ENCODE measurements at regions not wholly inside any gene's neighbourhood (a gene's known extent, or its start where the extent isn't known, plus 50 kb on each side); places are given as distances from the start of the nearest gene placed in this dataset.
"Not testable (repeated sequence)": the region's sequence is repeated elsewhere in the genome, so short reads cannot be mapped to it uniquely, and the experiment has no call there.

- H3K27me3 ChIP-seq (ENCODE audit: insufficient read depth, low read length) = no peaks in the 10 kb centered on the region
- H3K4me1 ChIP-seq (ENCODE audit: control insufficient read depth in 1 of 2, insufficient read depth in 2 of 2, low read length in 2 of 2) = no peaks in the 10 kb centered on the region
- no peak overlapping the region for H2AFZ ChIP-seq (ENCODE audit: insufficient read depth, low read length, poor library complexity)
- no peak overlapping the region for H4K91ac ChIP-seq (ENCODE audit: low read depth, low read length)
- no peak overlapping the region for H3K18ac ChIP-seq (ENCODE audit: low read length)
- H3K4me3 ChIP-seq (ENCODE audit: low read depth, low read length) = no peak overlapping the region
- peaks cover 1% of the 10 kb centered on the region for H3K9me3 ChIP-seq (ENCODE audit: insufficient read depth, low read depth, low read length)
- no peak overlapping the region for H2BK12ac ChIP-seq (ENCODE audit: low read length)
- no peaks in the 10 kb centered on the region for H3K36me3 ChIP-seq (ENCODE audit: control insufficient read depth in 1 of 2, insufficient read depth in 2 of 2, low read length in 2 of 2)
- H2AK5ac ChIP-seq (ENCODE audit: low read length) = no peak overlapping the region
- no peaks in the 10 kb centered on the region for H3K79me1 ChIP-seq (ENCODE audit: low read length)
- no CpG with 5 or more reads among the region's 1 CpG for WGBS (ENCODE audit: extremely low coverage, insufficient coverage, insufficient read length)
- no peak overlapping the region for H4K12ac ChIP-seq (ENCODE audit: low read depth, low read length)
- H3K79me2 ChIP-seq (ENCODE audit: control insufficient read depth, insufficient read depth, low read length, poor library complexity) = no peaks in the 10 kb centered on the region
- no peak overlapping the region for H2BK120ac ChIP-seq (ENCODE audit: insufficient read depth, low read length, poor library complexity)
- H4K8ac ChIP-seq (ENCODE audit: low read depth, low read length) = no peak overlapping the region
- DNase-seq = no peak
- no peak overlapping the region for H2BK5ac ChIP-seq (ENCODE audit: low read depth, low read length, poor library complexity)
- H3K14ac ChIP-seq (ENCODE audit: low read length) = no peak overlapping the region
- H3K4ac ChIP-seq (ENCODE audit: low read depth, low read length) = no peak overlapping the region
- no peak overlapping the region for H3K27ac ChIP-seq (ENCODE audit: low read depth, low read length)
- H3K9ac ChIP-seq (ENCODE audit: low read length) = no peak overlapping the region
- H3K4me2 ChIP-seq (ENCODE audit: low read length) = no peak overlapping the region
- no peak overlapping the region for H3K23ac ChIP-seq (ENCODE audit: low read length)
Measured at GRCh38 chr3:139112230-139112558, 67.5 kb upstream of the PRR23C start.

GRCh38 chr3:139113231-139113992 lies 68.7 kb upstream of the PRR23C start:
- no peak overlapping the region for H3K14ac ChIP-seq (ENCODE audit: low read length)
- no peak overlapping the region for H3K4me3 ChIP-seq (ENCODE audit: low read depth, low read length)
- no peaks in the 10 kb centered on the region for H3K36me3 ChIP-seq (ENCODE audit: control insufficient read depth in 1 of 2, insufficient read depth in 2 of 2, low read length in 2 of 2)
- no peak overlapping the region for H3K23ac ChIP-seq (ENCODE audit: low read length)
- DNase-seq = no peak
- H4K91ac ChIP-seq (ENCODE audit: low read depth, low read length) = no peak overlapping the region
- no peak overlapping the region for H2BK120ac ChIP-seq (ENCODE audit: insufficient read depth, low read length, poor library complexity)
- H3K4me1 ChIP-seq (ENCODE audit: control insufficient read depth in 1 of 2, insufficient read depth in 2 of 2, low read length in 2 of 2) = no peaks in the 10 kb centered on the region
- no peak overlapping the region for H3K4me2 ChIP-seq (ENCODE audit: low read length)
- no peak overlapping the region for H3K18ac ChIP-seq (ENCODE audit: low read length)
- no peak overlapping the region for H2AFZ ChIP-seq (ENCODE audit: insufficient read depth, low read length, poor library complexity)
- no peak overlapping the region for H4K12ac ChIP-seq (ENCODE audit: low read depth, low read length)
- no peak overlapping the region for H3K9ac ChIP-seq (ENCODE audit: low read length)
- H3K4ac ChIP-seq (ENCODE audit: low read depth, low read length) = no peak overlapping the region
- H4K8ac ChIP-seq (ENCODE audit: low read depth, low read length) = no peak overlapping the region
- peaks cover 1% of the 10 kb centered on the region for H3K9me3 ChIP-seq (ENCODE audit: insufficient read depth, low read depth, low read length)
- no peaks in the 10 kb centered on the region for H3K79me1 ChIP-seq (ENCODE audit: low read length)
- H3K79me2 ChIP-seq (ENCODE audit: control insufficient read depth, insufficient read depth, low read length, poor library complexity) = no peaks in the 10 kb centered on the region
- no peak overlapping the region for H2BK5ac ChIP-seq (ENCODE audit: low read depth, low read length, poor library complexity)
- WGBS (ENCODE audit: extremely low coverage, insufficient coverage, insufficient read length) = no CpG with 5 or more reads among the region's 7 CpGs
- H2BK12ac ChIP-seq (ENCODE audit: low read length) = no peak overlapping the region
- no peaks in the 10 kb centered on the region for H3K27me3 ChIP-seq (ENCODE audit: insufficient read depth, low read length)
- no peak overlapping the region for H2AK5ac ChIP-seq (ENCODE audit: low read length)
- no peak overlapping the region for H3K27ac ChIP-seq (ENCODE audit: low read depth, low read length)

- Histone ChIP-seq H3K4me1 (ENCODE audit: control insufficient read depth in 1 of 2, insufficient read depth in 2 of 2, low read length in 2 of 2) (no peaks in the 10 kb centered on the region), H3K14ac (ENCODE audit: low read length) (no peak overlapping the region), H3K9ac (ENCODE audit: low read length) (no peak overlapping the region), H4K8ac (ENCODE audit: low read depth, low read length) (no peak overlapping the region), H3K27ac (ENCODE audit: low read depth, low read length) (no peak overlapping the region), H3K23ac (ENCODE audit: low read length) (no peak overlapping the region), H2BK120ac (ENCODE audit: insufficient read depth, low read length, poor library complexity) (no peak overlapping the region), H4K12ac (ENCODE audit: low read depth, low read length) (no peak overlapping the region), H3K36me3 (ENCODE audit: control insufficient read depth in 1 of 2, insufficient read depth in 2 of 2, low read length in 2 of 2) (no peaks in the 10 kb centered on the region), H3K4ac (ENCODE audit: low read depth, low read length) (no peak overlapping the region), H3K79me2 (ENCODE audit: control insufficient read depth, insufficient read depth, low read length, poor library complexity) (no peaks in the 10 kb centered on the region), H2AFZ (ENCODE audit: insufficient read depth, low read length, poor library complexity) (no peak overlapping the region), H3K4me2 (ENCODE audit: low read length) (no peak overlapping the region), H2BK5ac (ENCODE audit: low read depth, low read length, poor library complexity) (no peak overlapping the region), H2BK12ac (ENCODE audit: low read length) (no peak overlapping the region), H3K79me1 (ENCODE audit: low read length) (no peaks in the 10 kb centered on the region), H3K27me3 (ENCODE audit: insufficient read depth, low read length) (no peaks in the 10 kb centered on the region), H4K91ac (ENCODE audit: low read depth, low read length) (no peak overlapping the region), H3K18ac (ENCODE audit: low read length) (no peak overlapping the region), H3K9me3 (ENCODE audit: insufficient read depth, low read depth, low read length) (peaks cover 1% of the 10 kb centered on the region), H3K4me3 (ENCODE audit: low read depth, low read length) (no peak overlapping the region), H2AK5ac (ENCODE audit: low read length) (no peak overlapping the region)
- WGBS (ENCODE audit: extremely low coverage, insufficient coverage, insufficient read length) = no CpG with 5 or more reads among the region's 4 CpGs
- DNase-seq = no peak
Measured at GRCh38 chr3:139113993-139114375, 69.3 kb upstream of the PRR23C start.

GRCh38 chr3:139116631-139117030 lies 71.9 kb upstream of the PRR23C start:
- not testable (repeated sequence) for H2BK12ac ChIP-seq (ENCODE audit: low read length); H3K9ac ChIP-seq (ENCODE audit: low read length); DNase-seq; H2AFZ ChIP-seq (ENCODE audit: insufficient read depth, low read length, poor library complexity); H2AK5ac ChIP-seq (ENCODE audit: low read length); H3K36me3 ChIP-seq (ENCODE audit: control insufficient read depth in 1 of 2, insufficient read depth in 2 of 2, low read length in 2 of 2); H4K91ac ChIP-seq (ENCODE audit: low read depth, low read length); H4K8ac ChIP-seq (ENCODE audit: low read depth, low read length); H2BK120ac ChIP-seq (ENCODE audit: insufficient read depth, low read length, poor library complexity); H3K23ac ChIP-seq (ENCODE audit: low read length); H3K27ac ChIP-seq (ENCODE audit: low read depth, low read length); H3K14ac ChIP-seq (ENCODE audit: low read length); H3K27me3 ChIP-seq (ENCODE audit: insufficient read depth, low read length); H3K79me2 ChIP-seq (ENCODE audit: control insufficient read depth, insufficient read depth, low read length, poor library complexity); H4K12ac ChIP-seq (ENCODE audit: low read depth, low read length); H3K4me1 ChIP-seq (ENCODE audit: control insufficient read depth in 1 of 2, insufficient read depth in 2 of 2, low read length in 2 of 2); H3K9me3 ChIP-seq (ENCODE audit: insufficient read depth, low read depth, low read length); H2BK5ac ChIP-seq (ENCODE audit: low read depth, low read length, poor library complexity); H3K4ac ChIP-seq (ENCODE audit: low read depth, low read length); H3K4me2 ChIP-seq (ENCODE audit: low read length); H3K79me1 ChIP-seq (ENCODE audit: low read length); H3K18ac ChIP-seq (ENCODE audit: low read length); H3K4me3 ChIP-seq (ENCODE audit: low read depth, low read length)
- WGBS (ENCODE audit: extremely low coverage, insufficient coverage, insufficient read length) = no CpG with 5 or more reads among the region's 7 CpGs
